Endodermal cell (in vitro differentiated cells): ENCODE measurements at regions not wholly inside any gene's neighbourhood (a gene's known extent, or its start where the extent isn't known, plus 50 kb on each side); places are given as distances from the start of the nearest gene placed in this dataset.

Experiments
- DNase-seq: peaks from one replicate; pipeline ENCODE4 v3.0.0-alpha.2; 2017
- H3K27ac ChIP-seq: 2 replicates; pipeline ENCODE4 v1.5.1; 2013; ENCODE audit warnings: mild to moderate bottlenecking, low read depth, low read length, moderate library complexity
- H3K27me3 ChIP-seq: 2 replicates; pipeline ENCODE4 v1.6.1; 2013; ENCODE audit warnings: mild to moderate bottlenecking, low read length, moderate library complexity; ENCODE audit not compliant: insufficient read depth, control insufficient read depth, poor library complexity, severe bottlenecking
- H3K36me3 ChIP-seq: 2 replicates; pipeline ENCODE4 v1.7.0; 2013; ENCODE audit warnings: mild to moderate bottlenecking, low read length, moderate library complexity; ENCODE audit not compliant: control insufficient read depth, insufficient read depth
- H3K4me1 ChIP-seq: one replicate; pipeline ENCODE4 v1.7.0; 2013; ENCODE audit warnings: low read length; ENCODE audit not compliant: control insufficient read depth, insufficient read depth
- H3K4me3 ChIP-seq: 2 replicates; pipeline ENCODE4 v1.5.1; 2013; ENCODE audit warnings: mild to moderate bottlenecking, low read length, moderate library complexity
- H3K9ac ChIP-seq: 2 replicates; pipeline ENCODE4 v1.6.1; 2013; ENCODE audit warnings: mild to moderate bottlenecking, low read length, moderate library complexity; ENCODE audit not compliant: poor library complexity, severe bottlenecking; ENCODE audit errors: extremely low read depth
- H3K9me3 ChIP-seq: 2 replicates; pipeline ENCODE4 v1.6.1; 2013; ENCODE audit warnings: mild to moderate bottlenecking, low read length, moderate library complexity; ENCODE audit not compliant: control insufficient read depth
- H3K27ac Mint-ChIP-seq: 2 replicates; pipeline ENCODE4 v1.8.0; 2020; ENCODE audit warnings: mixed read lengths
- H3K27me3 Mint-ChIP-seq: 2 replicates; pipeline ENCODE4 v1.8.0; 2021; ENCODE audit warnings: mild to moderate bottlenecking, mixed read lengths; ENCODE audit not compliant: insufficient read depth
- H3K36me3 Mint-ChIP-seq: 2 replicates; pipeline ENCODE4 v1.8.0; 2020; ENCODE audit warnings: low read depth, mixed read lengths
- H3K4me1 Mint-ChIP-seq: 2 replicates; pipeline ENCODE4 v1.8.0; 2020; ENCODE audit warnings: mixed read lengths
- H3K4me3 Mint-ChIP-seq: 2 replicates; pipeline ENCODE4 v1.8.0; 2020; ENCODE audit warnings: mild to moderate bottlenecking, moderate library complexity, mixed read lengths
- H3K9me3 Mint-ChIP-seq: 2 replicates; pipeline ENCODE4 v1.8.0; 2020; ENCODE audit warnings: mild to moderate bottlenecking, mixed read lengths
- CTCF ChIP-seq: fragments of 200-600 bp; sonication (generic); conservative IDR thresholded peaks from 2 replicates; pipeline ENCODE4 v1.5.0; 2021; ENCODE audit warnings: antibody characterized with exemption, mild to moderate bottlenecking
- WGBS, 2 experiments: methylation state at CpG; one replicate each; pipeline versions ENCODE4 v1.1.5 to v1.1.7; 2013; ENCODE audit warnings: missing lambda C conversion rate in 2 of 2, mixed read lengths in 1 of 2; ENCODE audit not compliant: insufficient coverage in 1 of 2, insufficient read length in 1 of 2; 5-methylcytosine and 5-hydroxymethylcytosine counted together

- Histone ChIP-seq H3K9ac (no peak overlapping the region), H3K9me3 (peaks cover 27% of the 10 kb centered on the region), H3K4me3 (no peak overlapping the region), H3K27me3 (no peaks in the 10 kb centered on the region), H3K36me3 (no peaks in the 10 kb centered on the region), H3K4me1 (no peaks in the 10 kb centered on the region), H3K27ac (no peak overlapping the region)
- Mint-ChIP-seq H3K36me3 (peaks cover 2% of the 10 kb centered on the region), H3K27ac (no peak overlapping the region), H3K4me1 (no peaks in the 10 kb centered on the region), H3K4me3 (no peak overlapping the region), H3K27me3 (peaks cover 3% of the 10 kb centered on the region), H3K9me3 (peaks cover 10% of the 10 kb centered on the region)
- 50% methylated on average over 1 of the region's 1 CpG; no CpG with 5 or more reads in 1 of the 2 experiments for WGBS, 2 experiments
- TF ChIP-seq CTCF: no peak
- DNase-seq: no peak
Measured at GRCh38 chr16:64544859-64545258, 577.0 kb downstream of the CDH11 start.

- WGBS, 2 experiments: 93 to 100% methylated on average over 3 to 4 of the region's 4 CpGs
Measured at GRCh38 chr16:64543441-64543840, 578.4 kb downstream of the CDH11 start.

GRCh38 chr16:64543031-64543430 lies 578.8 kb downstream of the CDH11 start:
- peaks cover 2% of the 10 kb centered on the region for H3K27me3 Mint-ChIP-seq
- Histone ChIP-seq H3K27me3 (no peaks in the 10 kb centered on the region), H3K4me1 (no peaks in the 10 kb centered on the region), H3K9me3 (peaks cover 27% of the 10 kb centered on the region), H3K9ac (no peak overlapping the region), H3K4me3 (no peak overlapping the region), H3K27ac (no peak overlapping the region), H3K36me3 (no peaks in the 10 kb centered on the region)
- no peak for TF ChIP-seq CTCF
- peaks cover 10% of the 10 kb centered on the region for H3K9me3 Mint-ChIP-seq
- no peaks in the 10 kb centered on the region for H3K4me1 Mint-ChIP-seq
- WGBS, 2 experiments: 96 to 100% methylated on average over 1 of the region's 1 CpG
- no peak overlapping the region for H3K27ac Mint-ChIP-seq
- peaks cover 2% of the 10 kb centered on the region for H3K36me3 Mint-ChIP-seq
- DNase-seq: no peak
- H3K4me3 Mint-ChIP-seq: no peak overlapping the region

More at GRCh38 chr16:64543441-64543840, 578.4 kb downstream of the CDH11 start:
- peaks cover 2% of the 10 kb centered on the region for H3K36me3 Mint-ChIP-seq
- H3K27ac Mint-ChIP-seq: no peak overlapping the region
- no peak for DNase-seq
- Histone ChIP-seq H3K4me3 (no peak overlapping the region), H3K27me3 (no peaks in the 10 kb centered on the region), H3K4me1 (no peaks in the 10 kb centered on the region), H3K9me3 (peaks cover 27% of the 10 kb centered on the region), H3K36me3 (no peaks in the 10 kb centered on the region), H3K27ac (no peak overlapping the region), H3K9ac (no peak overlapping the region)
- H3K27me3 Mint-ChIP-seq: peaks cover 2% of the 10 kb centered on the region
- TF ChIP-seq CTCF: no peak
- H3K4me1 Mint-ChIP-seq: no peaks in the 10 kb centered on the region
- H3K4me3 Mint-ChIP-seq: no peak overlapping the region
- peaks cover 10% of the 10 kb centered on the region for H3K9me3 Mint-ChIP-seq
